Stimulated activated CD4-positive, alpha-beta T cell treated with anti-CD3 and anti-CD28 coated beads, Interleukin-4, amount 100 ng/mL, for 48 hours (primary cell): ENCODE measurements at regions not wholly inside any gene's neighbourhood (a gene's known extent, or its start where the extent isn't known, plus 50 kb on each side); places are given as distances from the start of the nearest gene placed in this dataset.

Experiments
- DNase-seq, 2 donors: peaks; one replicate each; pipeline ENCODE4 v3.0.0-alpha.2; 2020; ENCODE audit warnings: low read depth in 2 of 2

DNA sequence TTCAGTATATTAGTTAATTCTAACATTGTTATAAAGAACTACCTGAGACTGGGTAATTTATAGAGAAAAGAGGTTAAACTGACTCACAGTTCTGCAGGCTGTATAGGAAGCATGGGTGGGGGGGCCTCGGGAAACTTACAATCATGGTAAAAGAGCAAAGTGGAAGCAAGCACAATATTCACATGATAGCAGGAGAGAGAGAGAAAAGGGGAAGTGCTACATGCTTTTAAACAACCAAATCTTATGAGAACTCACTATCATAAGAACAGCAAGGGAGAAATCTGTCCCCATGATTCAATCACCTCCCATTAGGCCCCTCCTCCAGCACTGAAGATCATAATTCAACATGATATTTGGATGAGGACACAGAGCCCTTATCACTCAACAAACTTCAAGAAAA, 324.9 kb downstream of the ZNF608 start:
- DNase-seq: no peak

- DNase-seq: no peak
These were observed 325.5 kb downstream of the ZNF608 start for GRCh38 chr5:124420952-124421351.

DNA sequence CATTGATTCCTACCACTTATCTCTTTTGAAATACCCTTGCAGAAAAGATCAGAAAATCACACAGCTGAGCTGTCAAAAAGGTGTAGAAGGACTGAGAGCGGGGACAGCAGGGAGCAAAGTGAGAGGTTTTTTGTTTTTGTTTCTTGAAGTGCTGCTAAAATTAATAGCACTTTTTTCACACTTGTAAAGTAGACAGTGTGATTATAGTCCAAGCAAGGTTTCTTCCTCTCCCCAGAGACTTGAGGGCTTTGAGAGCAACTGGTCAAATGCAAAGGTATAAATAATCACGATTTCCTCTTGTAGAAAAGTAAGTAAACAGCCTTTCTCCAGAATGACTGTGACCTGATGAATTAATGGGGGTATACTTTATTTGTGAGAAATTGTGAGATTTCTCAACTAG, 326.9 kb downstream of the ZNF608 start:
- DNase-seq: no peak

- no peak for DNase-seq
These were observed 328.0 kb downstream of the ZNF608 start for GRCh38 chr5:124418390-124418789.

GRCh38 chr5:124417196-124417595, 329.2 kb downstream of the ZNF608 start:
- no peak for DNase-seq

DNA sequence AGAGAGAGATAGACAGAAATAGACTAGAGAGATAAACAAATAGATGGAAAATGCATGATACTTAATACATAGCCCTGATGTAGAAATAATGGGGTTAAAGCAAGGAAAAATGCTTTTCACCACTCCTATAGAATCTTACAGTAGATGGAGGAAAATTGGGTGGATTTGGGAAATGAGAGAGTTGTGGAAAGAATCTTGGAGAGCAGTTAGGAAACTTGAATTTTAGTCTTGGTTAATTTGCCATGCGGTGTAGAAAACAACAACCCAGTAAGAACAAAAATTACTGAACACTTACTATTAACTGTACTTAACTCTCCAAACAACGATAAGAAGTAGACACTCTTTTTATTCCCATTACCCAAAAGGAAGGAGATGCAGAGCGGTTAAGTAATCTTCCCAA, 329.8 kb downstream of the ZNF608 start:
- no peak for DNase-seq

DNA sequence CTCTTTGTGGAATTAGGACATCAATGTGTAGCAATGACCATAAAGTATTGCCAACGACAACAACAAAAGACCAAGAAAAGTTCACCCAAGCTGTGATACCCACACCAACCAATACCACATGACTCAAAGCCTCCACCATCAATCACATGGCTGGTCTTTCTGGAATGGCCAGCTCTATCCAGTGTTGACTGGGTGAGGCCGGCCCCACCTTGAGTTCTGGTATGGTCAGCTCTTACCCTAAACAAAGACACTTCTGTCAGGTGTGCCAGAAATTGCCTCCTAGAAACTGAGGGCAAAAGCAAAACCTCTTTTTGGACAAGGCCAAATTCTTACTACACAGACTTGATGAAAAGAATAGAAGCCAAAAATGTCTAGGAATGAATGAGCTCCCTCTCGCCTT, 331.5 kb downstream of the ZNF608 start:
- DNase-seq: no peak

GRCh38 chr5:124410539-124411488, 335.6 kb downstream of the ZNF608 start:
- DNase-seq: no peak

GRCh38 chr5:124408738-124409453, 337.5 kb downstream of the ZNF608 start:
- no peak for DNase-seq

GRCh38 chr5:124404796-124405195, 341.6 kb downstream of the ZNF608 start:
- no peak for DNase-seq

DNA sequence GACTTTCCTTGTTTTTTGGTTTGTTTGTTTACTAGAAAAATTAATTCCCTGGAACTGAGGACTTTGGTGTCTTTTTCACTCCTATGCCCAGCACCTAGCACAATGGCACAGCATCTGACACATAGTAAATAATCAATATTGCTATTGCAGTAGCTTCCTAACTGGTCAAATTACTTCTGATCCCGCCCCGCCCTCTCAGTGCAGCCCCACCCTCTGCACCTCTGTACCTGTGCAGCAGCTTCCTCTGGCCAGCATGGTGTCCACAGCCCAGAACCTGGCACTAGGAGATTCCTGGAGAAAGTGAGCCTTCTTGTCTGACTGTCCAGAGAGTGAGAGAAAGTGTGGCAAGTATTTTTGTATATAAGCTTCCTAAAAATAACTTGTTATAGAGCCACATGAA, 343.2 kb downstream of the ZNF608 start:
- no peak for DNase-seq

- no peak for DNase-seq
These were observed 344.3 kb downstream of the ZNF608 start for GRCh38 chr5:124402144-124402581.

DNA sequence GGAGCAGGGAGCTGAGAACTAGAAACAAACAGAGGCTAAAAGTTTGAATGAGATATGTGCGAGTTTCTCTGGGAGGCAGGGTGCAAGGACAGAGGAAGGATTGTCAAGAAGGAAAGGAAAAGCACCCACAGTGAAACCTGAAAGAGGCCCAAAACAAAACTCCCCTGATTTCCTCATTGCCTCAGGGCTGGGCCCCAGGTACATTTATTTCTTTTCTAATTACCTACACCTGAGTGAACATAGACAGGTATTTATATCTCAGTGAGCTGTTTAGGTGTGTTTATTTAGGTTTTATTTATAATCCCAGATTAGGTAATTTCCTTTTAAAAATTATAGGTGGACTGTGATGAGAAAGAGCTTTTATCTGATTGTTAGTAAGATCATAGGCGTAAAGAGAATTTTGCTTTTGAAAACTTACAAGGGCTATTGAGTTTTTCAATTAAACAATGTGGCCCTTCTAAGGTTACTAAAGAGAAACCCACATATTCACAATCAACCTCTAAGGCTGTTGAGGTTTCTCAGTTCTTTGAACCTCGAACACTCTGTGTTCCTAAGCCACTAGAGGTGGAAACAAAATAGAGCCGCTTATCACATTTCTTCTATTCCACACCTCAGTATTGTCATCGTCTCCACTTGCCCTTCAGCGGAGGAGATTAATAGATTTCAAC, 344.8 kb downstream of the ZNF608 start:
- DNase-seq: no peak

DNA sequence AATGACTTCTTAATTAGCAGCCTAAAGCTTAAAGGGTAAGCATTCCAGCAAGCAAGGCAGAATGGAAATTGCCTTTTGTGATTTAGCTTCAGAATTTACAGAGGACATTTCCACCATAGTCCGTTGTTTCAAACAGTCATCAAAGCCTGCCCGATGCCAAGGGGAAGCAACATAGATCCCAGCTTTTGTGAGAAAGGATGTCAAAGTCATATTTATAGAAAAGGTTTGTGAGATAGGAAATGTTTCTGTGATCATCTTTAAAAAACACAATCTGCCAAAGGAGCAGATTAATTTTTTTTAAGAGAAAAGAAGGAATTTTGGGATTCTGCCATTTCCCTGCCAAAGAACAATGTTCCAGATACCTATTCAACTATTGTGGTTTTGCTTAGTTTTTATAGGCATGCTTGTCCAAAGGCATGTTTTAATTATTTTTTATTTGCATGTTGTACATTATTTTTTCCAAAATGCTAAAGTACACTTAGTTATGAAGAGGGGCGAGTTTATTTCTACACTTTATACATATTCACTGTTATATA, 346.9 kb downstream of the ZNF608 start:
- DNase-seq: no peak

DNA sequence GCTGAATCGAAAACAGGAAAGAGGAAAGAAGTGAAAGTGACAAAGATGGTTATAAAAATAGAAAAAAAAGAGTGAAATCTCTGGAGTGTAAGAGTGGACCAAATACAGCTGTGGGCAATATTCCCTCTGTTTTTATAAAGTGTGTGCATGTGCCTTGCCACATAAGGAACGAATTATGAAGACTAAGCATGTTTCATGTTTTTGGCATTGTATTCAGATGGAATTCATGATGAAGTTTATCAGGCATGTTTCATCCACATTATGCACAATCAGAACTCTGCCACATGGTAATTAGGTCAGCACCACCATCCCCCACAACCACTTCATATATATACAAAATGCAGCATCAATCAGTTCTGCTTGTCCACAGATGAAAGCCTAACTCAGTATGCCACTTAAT, 348.0 kb downstream of the ZNF608 start:
- DNase-seq: no peak

GRCh38 chr5:124397317-124397716, 349.1 kb downstream of the ZNF608 start:
- no peak for DNase-seq

GRCh38 chr5:124395926-124396325, 350.5 kb downstream of the ZNF608 start:
- no peak for DNase-seq

- DNase-seq: no peak
These were observed 351.2 kb downstream of the ZNF608 start for GRCh38 chr5:124395287-124395686.

- DNase-seq: no peak
These were observed 351.7 kb downstream of the ZNF608 start for GRCh38 chr5:124394700-124395245.

DNA sequence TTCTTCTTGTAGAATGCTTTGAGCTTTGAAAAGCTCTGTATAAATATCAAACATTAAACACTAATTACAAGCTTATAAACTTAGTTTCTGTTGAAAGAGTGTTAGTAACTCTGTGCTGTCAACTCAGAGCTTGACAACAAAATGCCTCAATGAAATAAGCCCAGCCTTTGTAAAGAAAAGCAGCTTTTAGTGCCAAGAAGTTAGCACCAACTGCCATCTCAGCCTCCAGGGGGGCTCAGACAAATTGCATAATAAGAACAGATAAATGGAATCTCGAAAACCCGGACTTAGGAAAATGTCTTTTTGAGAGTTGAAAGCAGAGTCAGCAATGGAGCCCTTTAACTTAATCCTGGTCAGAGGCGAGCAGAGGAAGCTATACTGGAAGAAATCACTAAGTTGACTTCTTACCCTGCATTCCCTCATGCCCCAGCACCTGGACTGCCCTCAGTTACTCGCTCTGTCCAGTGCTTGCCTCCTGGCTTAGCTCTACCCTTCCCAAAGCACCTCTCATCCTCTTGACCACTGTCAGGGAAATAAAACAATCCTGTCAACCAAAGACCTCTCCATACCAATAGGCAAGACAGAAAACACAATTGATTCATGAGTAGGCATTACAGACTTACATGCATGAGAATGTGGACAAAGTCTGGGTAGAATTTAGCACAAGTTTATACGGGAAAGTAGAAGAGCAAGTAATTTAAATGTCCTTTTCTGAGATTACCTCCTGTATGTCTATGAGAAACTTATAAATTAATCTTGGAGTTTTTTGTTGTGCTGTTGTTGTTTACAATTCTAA, 352.7 kb downstream of the ZNF608 start:
- no peak for DNase-seq

GRCh38 chr5:124383693-124384092, 362.7 kb downstream of the ZNF608 start:
- DNase-seq: no peak
